Hepatic stellate cell (primary cell): ENCODE measurements at regions not wholly inside any gene's neighbourhood (a gene's known extent, or its start where the extent isn't known, plus 50 kb on each side); places are given as distances from the start of the nearest gene placed in this dataset.
"Not testable (repeated sequence)": the region's sequence is repeated elsewhere in the genome, so short reads cannot be mapped to it uniquely, and the experiment has no call there.

Source experiments
- DNase-seq: peaks from one replicate; pipeline ENCODE4 v3.0.0; 2011; ENCODE audit warnings: low spot score

DNA sequence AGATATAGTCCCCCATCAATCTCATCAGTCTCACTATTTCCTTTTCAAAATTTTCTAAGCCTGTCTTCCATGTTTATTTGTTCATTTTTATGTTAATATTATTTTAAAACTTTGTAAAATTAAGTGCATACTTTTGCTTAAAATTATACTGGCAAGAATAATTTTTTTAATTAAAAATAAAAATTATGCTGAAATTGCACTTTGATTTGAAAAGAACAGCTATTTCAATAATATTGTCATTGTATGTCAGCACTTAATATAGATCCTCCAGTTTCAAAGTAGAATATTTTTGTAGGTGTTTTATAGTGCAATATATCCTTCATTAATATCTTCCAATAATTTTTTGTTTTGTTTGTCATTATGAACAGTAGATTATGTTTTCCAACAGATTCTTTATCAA is 99.0 kb upstream of the MAGI2 start:
- no peak for DNase-seq

DNA sequence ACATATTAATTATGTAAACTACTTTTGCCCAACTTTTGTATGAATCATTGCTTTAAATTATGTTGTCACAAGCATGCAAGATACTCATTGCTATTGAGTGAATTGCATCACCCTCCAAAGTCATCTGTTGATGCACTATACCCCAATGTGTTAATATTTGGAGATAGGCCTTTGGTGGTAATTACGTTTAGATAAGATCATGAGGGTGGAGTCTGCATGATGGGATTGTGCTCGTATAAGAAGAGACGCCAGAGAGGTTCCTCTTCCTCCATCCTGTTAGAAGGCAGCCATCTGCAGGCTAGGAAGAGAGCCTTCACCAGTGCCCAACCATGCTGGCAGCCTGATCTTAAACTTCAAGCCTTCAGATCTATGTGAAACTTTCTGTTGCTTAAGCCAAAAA is 95.3 kb upstream of the MAGI2 start:
- no peak for DNase-seq

- DNase-seq, result no peak
Measured at GRCh38 chr7:79547132-79547531, 93.7 kb upstream of the MAGI2 start.

GRCh38 chr7:79540592-79540991 is 87.1 kb upstream of the MAGI2 start:
- no peak for DNase-seq

GRCh38 chr7:79534128-79534527 is 80.7 kb upstream of the MAGI2 start:
- DNase-seq, result no peak

DNA sequence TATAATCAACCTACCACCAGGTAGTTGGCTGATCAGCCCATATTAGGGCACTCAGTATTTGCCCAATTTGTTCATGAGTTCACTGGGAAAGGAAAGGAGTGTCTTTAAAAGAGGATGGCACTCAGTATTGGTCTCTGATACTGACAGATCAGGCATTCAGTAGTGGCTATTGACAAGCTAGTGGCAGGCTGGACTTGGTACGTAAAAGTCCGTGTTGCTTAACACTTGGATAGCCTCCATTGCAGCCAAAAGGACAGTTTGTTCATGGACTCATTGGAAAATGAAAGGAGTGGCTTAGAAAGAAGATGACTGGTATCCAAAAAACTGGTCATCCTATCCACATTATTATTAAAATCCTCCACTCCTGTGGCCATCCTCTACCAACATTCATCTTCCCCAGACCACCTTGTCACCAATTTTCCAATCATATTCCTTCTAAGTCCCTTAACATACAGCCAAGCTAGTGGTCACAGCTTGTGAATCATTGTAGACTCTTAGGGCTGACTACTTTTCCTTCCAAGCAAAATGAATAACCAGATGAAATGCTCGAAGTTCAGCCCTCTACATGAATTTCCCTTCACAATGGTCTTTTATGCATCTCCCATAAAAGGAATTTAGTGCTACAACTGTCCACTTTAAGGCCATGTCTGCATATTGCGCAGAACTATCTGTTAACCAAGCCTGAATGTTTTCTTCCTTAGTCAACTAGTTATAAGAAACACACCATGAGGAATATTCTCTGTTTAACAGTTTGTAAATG is 78.6 kb upstream of the MAGI2 start:
- no peak for DNase-seq

DNA sequence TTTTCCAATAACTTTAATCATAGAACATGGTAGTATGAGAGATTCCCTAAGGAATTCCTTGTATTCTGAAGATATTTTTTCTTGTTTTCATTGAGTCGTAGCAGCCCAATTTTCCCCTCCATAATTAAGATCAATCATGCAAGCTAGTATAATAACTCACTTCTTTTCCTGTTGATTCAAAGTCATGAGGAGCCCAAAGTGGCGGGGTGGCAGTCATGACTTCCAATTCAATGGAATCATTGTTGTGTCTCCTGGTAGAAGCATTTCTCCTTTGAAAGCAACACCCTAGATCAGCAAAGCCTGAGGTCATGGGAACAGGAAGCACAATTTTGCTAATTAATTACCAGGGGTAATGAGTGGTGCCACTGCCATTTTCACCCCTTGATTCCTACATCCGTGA is 77.6 kb upstream of the MAGI2 start:
- DNase-seq, result no peak

DNA sequence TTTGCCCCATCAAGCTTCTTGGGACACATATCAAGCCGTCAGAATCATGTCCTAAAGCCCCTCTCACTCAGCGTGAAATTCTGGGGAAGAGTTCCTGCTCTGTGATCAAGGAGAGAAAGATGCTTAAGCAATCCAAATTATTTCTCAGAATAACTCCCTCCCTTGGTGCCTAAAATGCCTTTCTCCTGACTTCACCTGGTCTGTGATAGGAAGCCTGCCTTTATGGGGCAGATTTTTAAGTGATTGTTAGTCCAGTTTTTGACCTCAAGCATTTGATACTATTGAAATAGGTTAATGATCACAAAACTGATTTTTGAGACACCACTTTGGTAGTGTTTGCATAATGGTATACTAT is 76.4 kb upstream of the MAGI2 start:
- no peak for DNase-seq

- no peak for DNase-seq
Measured at GRCh38 chr7:79529214-79529880, 75.9 kb upstream of the MAGI2 start.

DNA sequence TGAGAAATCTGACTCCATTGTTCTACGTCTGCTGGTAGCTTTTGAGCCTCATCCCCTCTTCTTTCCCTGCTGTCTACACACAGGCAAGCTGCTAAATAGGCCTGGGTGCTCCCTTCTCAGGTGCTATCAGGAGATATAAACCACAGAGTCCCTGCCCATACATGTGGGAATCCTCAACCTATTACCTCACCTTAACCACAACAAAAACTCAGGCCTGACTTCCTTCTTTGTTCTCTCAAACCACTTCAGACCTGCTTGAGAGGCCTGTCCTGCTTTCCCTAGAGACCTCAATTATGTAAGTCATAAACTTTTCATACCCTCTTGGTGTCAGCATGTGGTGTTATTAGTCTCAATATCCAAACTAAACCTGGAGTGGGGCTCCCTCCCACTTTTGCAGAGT is 75.0 kb upstream of the MAGI2 start:
- no peak for DNase-seq

DNA sequence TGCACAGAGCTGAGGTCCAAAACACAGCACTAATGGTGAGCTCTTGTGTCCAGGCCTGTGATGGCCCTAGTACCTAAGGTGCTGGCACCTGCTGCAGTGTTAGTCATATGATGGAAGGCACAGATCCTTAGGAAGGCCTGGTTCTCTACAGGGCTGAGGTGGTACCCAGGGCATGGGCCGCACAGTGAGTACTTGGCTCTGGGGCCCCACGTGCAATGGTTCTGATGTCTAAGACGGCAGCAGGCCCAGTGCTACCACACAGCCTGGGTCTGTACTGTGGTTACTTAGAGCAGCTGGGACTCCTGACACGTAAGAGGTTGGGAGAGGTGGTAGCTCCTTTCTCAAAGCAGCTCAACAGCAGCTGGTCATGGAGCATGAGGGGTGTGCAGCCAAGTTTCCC is 70.6 kb upstream of the MAGI2 start:
- DNase-seq, result no peak

GRCh38 chr7:79523436-79523835 is 70.0 kb upstream of the MAGI2 start:
- DNase-seq, result no peak

DNA sequence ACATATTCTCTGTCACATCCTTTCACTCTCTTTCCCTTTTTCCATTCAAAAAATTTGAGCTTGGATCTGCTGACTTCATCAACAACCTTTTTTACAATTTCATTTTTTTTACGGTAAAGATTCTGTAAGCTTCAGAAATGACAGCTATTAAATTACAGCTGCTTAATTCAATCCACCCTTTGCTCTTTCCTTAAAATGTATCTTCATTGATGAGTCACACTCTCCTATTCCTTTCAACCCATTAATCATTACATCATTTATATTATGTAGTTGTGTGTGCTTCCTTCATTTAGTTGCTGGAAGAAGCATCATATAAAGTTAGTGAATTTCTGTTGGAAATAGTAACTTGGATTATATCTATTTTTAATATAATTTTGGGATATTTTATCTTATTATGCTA is 67.1 kb upstream of the MAGI2 start:
- DNase-seq, result no peak

- no peak for DNase-seq
Measured at GRCh38 chr7:79515358-79515757, 61.9 kb upstream of the MAGI2 start.

DNA sequence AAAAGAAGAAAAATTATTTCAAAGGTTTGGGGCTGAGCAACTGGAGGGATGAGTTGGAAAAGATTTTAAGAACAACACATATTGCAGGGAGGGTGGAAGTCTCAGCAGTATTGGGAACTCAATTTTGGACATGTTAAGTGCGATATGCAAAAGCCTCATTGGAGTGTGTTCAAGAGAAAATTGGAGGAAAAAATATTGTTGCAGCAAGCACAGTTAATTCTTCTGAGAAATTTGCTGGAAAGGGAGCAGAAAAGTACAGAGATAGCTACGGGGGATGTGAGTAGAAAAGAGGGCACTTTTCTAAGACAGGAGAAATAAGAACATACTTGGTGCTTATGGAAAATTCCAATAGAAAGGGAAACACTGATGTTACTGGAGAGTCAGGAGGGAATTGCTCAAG is 59.8 kb upstream of the MAGI2 start:
- DNase-seq, result no peak

DNA sequence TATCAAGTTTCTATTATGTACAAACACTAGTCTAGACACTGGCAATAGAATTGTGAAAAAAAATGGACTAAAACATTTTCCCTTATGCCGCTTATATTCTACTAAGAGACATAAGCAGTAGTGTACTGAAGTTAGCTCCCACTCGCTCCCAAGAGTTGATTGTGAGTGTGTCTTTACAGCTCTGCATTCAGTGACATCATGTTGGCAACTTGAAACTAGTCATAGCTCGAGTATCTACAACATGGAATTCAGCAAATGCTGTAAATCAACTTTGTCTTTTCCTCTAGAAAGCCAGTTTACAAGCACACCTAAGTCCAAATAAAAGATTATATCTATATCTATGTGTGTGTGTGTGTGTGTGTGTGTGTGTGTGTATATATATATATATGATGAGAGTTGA is 58.8 kb upstream of the MAGI2 start:
- no peak for DNase-seq

DNA sequence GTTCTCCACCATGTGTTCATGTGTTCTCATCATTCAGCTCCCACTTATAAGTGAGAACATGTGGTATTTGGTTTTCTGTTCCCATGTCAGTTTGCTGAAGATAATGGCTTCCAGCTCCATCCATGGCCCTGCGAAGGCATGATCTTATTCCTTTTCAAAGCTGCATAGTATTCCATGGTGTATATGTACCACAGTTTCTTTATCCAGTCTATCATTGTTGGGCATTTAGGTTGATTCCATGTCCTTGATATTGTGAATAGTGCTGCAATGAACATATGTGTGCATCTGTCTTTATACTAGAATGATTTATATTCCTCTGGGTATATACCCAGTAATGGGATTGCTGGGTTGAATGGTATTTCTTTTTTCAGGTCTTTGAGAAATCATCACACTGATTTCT is 57.6 kb upstream of the MAGI2 start:
- DNase-seq, result not testable (repeated sequence)

- DNase-seq, result no peak
Measured at GRCh38 chr7:79507131-79507530, 53.7 kb upstream of the MAGI2 start.

DNA sequence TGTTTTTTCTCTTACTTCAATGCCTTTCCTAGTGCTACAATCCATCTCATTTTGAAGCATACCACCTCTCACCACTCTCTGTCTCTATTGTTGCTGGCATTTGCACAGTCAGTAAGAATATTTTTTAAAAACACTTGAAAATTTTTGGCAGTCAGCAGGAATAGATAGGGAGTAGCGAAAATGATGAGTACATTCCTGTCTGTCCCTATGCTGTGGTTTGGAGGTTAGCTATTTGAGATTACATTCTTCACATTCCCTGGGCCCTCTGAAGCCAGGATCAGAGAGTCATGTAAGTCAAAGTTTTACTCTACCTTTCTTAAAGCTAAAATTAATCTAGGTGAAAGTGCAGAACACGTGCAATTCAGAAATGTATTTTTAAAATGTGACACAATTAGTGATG is 53.0 kb upstream of the MAGI2 start:
- DNase-seq, result peak; percentile 19

DNA sequence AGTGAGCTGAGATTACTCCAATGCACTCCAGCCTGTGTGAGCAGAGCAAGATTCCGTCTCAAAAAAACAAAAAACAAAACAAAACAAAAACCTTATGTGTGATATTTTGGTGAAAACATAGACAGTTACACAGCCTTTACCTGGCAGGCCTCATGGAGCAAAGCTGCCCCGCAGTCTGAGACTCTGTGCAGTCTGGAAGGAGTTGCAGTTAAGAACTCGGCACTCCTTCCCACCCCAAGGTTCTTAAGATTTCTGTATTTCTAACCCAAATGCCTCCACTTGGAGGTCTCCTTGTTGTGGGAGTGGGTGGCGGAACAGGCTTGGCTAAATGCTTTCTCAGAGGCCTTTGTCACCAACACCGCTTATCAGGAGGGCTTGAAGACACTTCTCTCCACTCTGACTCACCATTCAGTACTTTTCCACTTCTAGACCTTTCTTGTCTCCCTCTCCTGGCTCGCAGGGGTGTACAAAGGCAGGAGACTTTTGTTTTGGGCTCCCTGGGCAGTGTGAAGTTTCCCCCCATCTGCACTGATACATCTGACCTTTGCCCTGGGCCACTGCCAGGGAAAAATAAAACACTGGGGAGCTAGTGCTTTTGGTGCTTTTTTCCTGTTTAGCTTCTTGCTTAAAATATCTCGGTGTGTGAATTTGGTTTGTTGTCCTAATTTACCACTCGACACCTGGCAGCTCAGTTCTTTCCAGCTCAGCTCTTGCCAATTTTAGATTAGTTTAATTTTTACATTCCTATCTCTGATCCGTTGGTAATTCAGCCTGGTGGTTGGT is 51.3 kb upstream of the MAGI2 start:
- no peak for DNase-seq
